ENCODE measurements at regions not wholly inside any gene's neighbourhood (a gene's known extent, or its start where the extent isn't known, plus 50 kb on each side); places are given as distances from the start of the nearest gene placed in this dataset.

DNA sequence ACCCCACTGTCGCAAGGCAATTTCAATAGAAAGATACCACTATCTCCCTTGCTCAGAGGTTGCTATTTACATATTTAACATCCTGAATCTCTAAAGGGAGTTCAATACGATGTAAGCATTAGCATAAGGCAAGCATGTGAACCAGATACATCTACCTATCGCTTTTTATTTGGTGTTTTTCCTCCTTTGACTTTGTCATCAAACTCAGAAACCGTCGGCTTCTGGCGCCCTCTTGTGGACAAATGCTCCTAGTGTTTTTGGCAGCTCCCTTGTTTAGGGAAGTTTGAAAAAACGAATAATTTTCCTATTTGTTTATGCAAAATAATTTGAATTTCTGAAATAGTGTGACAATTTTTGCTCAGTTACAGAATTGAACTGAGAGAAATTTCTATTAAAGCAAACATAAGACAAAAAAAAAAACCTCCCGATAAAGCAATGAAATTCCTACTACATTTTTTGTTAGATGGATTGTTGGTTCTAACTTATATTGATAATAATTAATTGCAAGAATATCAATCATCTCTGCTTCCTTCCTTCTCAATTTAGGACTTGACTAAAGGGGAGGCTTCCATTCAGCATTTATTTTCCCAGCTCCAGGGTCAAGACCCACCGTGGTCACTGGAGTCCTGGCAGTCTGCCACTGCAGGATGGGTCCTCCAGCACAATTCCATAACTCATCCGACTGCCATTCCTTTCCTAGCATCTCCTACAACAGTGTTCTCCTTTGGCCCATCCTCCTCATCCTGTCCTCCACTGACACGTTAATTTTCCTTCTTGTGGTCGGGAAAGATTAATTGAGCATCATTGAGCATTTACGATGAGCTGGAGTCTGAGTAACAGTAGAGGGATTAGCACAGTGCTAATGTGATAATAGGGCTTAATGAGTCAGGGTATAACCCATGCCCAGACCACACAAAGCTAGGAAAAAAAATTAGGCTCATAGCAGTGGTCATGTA lies 131.8 kb upstream of the CHD1 start:
- H3K18ac ChIP-seq (ENCODE audit: insufficient read length, low read depth, low read length), result no peak overlapping the region
- H2BK12ac ChIP-seq (ENCODE audit: insufficient read length, low read depth, low read length), result no peak overlapping the region
- no peak overlapping the region for H2AK5ac ChIP-seq (ENCODE audit: insufficient read length, low read length)
- no peak overlapping the region for H3K23ac ChIP-seq (ENCODE audit: insufficient read length, low read depth, low read length)
- H3K27me3 ChIP-seq (ENCODE audit: insufficient read depth, low read length), result no peaks in the 10 kb centered on the region; the same call in 1 of the 2 replicates
- Mint-ChIP-seq H3K27ac (no peak overlapping the region), H3K9me3 (no peaks in the 10 kb centered on the region), H3K27me3 (ENCODE audit: low read depth) (0 out of 2 replicates have a peak, but pooled peaks cover 2% of the 10 kb centered on the region), H3K4me3 (no peak overlapping the region), H3K4me1 (peaks cover 3% of the 10 kb centered on the region in 2 experiments), H3K36me3 (ENCODE audit: insufficient read depth in 1 of 3, low read depth in 3 of 3) (no peaks in the 10 kb centered on the region)
- no peak overlapping the region for H3K4me2 ChIP-seq (ENCODE audit: insufficient read depth, insufficient read length, low read length)
- H3K4me1 ChIP-seq (ENCODE audit: insufficient read depth, low read length), result no peaks in the 10 kb centered on the region
- DNase-seq, result peak; percentile 61
- no peak overlapping the region for H2AFZ ChIP-seq (ENCODE audit: low read length)
- H4K8ac ChIP-seq (replicated peaks; ENCODE audit: insufficient read length, low read depth, low read length), result no peak overlapping the region
- H3K56ac ChIP-seq (ENCODE audit: insufficient read length, low read depth, low read length), result no peak overlapping the region
- no peaks in the 10 kb centered on the region for H4K20me1 ChIP-seq (ENCODE audit: control insufficient read depth, insufficient read depth, insufficient read length)
- H2BK5ac ChIP-seq (ENCODE audit: insufficient read length, low read length), result no peak overlapping the region
- H3K23me2 ChIP-seq (ENCODE audit: insufficient read length, low read depth, low read length, poor library complexity, severe bottlenecking), result no peaks in the 10 kb centered on the region
- no peak overlapping the region for H4K91ac ChIP-seq (ENCODE audit: insufficient read length, low read depth, low read length)
- WGBS (ENCODE audit: extremely low coverage, insufficient read length, low lambda C conversion rate), result no CpG with 5 or more reads among the region's 13 CpGs
- no peak overlapping the region for H3T11ph ChIP-seq (ENCODE audit: low read length)
- H3K79me2 ChIP-seq (ENCODE audit: insufficient read depth, low read length), result no peaks in the 10 kb centered on the region
- no peaks in the 10 kb centered on the region for H3K9me3 ChIP-seq (ENCODE audit: control insufficient read depth, low read depth, low read length)
- H2BK120ac ChIP-seq (ENCODE audit: low read depth, low read length, poor library complexity, severe bottlenecking), result no peak overlapping the region
- H3K79me1 ChIP-seq (ENCODE audit: insufficient read depth, low read depth, low read length, poor library complexity, severe bottlenecking), result no peaks in the 10 kb centered on the region
- TF ChIP-seq, protein P1, sequence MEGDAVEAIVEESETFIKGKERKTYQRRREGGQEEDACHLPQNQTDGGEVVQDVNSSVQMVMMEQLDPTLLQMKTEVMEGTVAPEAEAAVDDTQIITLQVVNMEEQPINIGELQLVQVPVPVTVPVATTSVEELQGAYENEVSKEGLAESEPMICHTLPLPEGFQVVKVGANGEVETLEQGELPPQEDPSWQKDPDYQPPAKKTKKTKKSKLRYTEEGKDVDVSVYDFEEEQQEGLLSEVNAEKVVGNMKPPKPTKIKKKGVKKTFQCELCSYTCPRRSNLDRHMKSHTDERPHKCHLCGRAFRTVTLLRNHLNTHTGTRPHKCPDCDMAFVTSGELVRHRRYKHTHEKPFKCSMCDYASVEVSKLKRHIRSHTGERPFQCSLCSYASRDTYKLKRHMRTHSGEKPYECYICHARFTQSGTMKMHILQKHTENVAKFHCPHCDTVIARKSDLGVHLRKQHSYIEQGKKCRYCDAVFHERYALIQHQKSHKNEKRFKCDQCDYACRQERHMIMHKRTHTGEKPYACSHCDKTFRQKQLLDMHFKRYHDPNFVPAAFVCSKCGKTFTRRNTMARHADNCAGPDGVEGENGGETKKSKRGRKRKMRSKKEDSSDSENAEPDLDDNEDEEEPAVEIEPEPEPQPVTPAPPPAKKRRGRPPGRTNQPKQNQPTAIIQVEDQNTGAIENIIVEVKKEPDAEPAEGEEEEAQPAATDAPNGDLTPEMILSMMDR (conservative IDR thresholded peaks at IDR 0.05), result peak; percentile 94
- no peak overlapping the region for H3K14ac ChIP-seq (ENCODE audit: insufficient read depth, low read length)
- H3K27ac ChIP-seq (ENCODE audit: insufficient read length, low read depth, low read length), result no peak overlapping the region
- no peak overlapping the region for H2BK20ac ChIP-seq (ENCODE audit: low read depth, low read length, poor library complexity, severe bottlenecking)
- no peak overlapping the region for H3K9ac ChIP-seq (ENCODE audit: extremely low read depth, insufficient read length, low read length)
- H4K5ac ChIP-seq (ENCODE audit: insufficient read length, low read depth, low read length), result no peak overlapping the region
- H3K4ac ChIP-seq (ENCODE audit: low read depth, low read length), result no peak overlapping the region
- H2BK15ac ChIP-seq (ENCODE audit: low read depth, low read length), result no peak overlapping the region
